ENCODE measurements at regions not wholly inside any gene's neighbourhood (a gene's known extent, or its start where the extent isn't known, plus 50 kb on each side); places are given as distances from the start of the nearest gene placed in this dataset.

DNA sequence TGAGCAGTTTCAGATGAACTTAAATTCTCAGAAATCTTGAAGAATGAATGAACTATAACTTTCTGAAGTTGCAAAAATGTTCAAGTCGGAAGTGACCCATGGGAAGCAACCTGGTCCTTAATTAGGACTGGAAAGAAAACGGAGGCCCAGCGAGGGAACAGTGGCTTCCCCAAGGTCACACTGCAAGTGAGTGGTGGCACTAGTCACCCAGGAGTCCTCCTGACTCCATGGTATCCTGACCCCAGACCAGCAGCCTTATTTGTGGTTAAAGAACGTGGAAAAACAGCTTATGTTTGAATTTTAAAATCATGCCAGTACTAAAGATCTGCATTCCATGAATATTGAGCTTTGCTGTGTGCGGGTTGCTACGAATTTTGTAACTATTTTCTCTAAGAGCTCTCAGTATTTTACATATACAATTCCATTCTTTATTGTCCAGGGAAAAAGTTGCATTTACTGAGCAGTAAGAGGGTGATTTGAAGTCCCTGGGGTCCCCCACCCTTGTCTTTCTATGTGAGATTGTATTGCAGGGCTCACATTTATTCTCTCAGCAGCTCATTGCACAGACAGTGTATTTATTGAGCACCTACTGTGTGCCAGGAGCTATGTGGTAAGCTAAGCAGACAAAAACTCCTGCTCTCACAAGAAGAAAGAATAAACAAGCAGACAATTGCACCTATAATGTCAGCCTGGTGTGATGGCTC lies 61.6 kb upstream of the ATP5PO start:
- peak; percentile 48 for FAIRE-seq
- DNase-seq (ENCODE audit: insufficient read length), result no peak
- TF ChIP-seq POLR2A (IDR thresholded peaks at IDR 0.05; ENCODE audit: low read depth, low read length), result no peak
- no peak for TF ChIP-seq POLR2AphosphoS5 (IDR thresholded peaks at IDR 0.05; ENCODE audit: low read depth, low read length)
- no peak for TF ChIP-seq TAF1 (IDR thresholded peaks at IDR 0.05; ENCODE audit: borderline replicate concordance, low read depth, low read length)

DNA sequence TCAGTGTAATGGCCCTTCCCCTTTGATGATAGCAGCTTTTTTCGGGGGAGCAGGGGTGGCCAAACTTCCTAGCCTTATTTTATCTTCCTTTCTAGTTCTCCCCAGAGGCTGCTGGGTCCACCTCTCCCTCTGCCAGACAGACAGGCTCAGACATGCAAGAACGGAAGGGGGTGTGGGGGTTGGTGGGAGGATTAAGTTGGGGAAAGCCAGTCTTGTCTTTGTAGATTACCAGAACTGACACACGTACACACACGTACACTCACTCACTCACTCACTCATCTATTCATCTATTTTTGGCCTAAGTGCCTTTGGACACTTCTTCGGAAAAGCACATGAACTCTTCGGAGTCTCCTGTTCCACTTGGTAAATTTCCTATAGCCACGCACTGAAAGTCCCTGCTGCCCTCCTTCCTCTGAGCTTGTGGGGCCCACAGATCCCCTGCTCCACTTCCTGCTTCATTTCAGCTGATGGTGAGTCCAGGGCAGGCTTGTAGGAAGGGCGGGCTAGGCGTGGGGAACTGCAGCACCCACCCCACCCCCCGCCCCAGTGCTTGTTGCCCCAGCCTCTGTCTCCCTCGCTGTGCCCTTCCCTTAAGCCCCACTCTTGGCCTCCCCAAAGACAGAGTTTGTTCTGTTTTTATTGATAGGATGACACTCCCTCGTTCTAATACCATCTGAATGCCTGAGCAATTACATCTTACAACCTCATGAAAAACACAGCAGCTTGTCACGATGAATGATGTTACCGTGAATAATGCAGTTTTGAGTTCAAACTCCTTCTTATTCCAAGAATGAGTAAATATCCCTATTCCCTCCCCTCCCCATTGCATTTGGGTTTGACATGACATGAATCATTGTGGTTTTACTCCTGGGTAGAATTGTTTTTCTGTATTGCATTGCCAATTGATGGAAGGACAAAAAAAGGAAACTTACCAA lies 60.7 kb upstream of the ATP5PO start:
- no peak for TF ChIP-seq TAF1 (IDR thresholded peaks at IDR 0.05; ENCODE audit: borderline replicate concordance, low read depth, low read length)
- peak; percentile 65 for TF ChIP-seq POLR2A (IDR thresholded peaks at IDR 0.05; ENCODE audit: low read depth, low read length)
- DNase-seq (ENCODE audit: insufficient read length), result no peak
- no peak for FAIRE-seq

DNA sequence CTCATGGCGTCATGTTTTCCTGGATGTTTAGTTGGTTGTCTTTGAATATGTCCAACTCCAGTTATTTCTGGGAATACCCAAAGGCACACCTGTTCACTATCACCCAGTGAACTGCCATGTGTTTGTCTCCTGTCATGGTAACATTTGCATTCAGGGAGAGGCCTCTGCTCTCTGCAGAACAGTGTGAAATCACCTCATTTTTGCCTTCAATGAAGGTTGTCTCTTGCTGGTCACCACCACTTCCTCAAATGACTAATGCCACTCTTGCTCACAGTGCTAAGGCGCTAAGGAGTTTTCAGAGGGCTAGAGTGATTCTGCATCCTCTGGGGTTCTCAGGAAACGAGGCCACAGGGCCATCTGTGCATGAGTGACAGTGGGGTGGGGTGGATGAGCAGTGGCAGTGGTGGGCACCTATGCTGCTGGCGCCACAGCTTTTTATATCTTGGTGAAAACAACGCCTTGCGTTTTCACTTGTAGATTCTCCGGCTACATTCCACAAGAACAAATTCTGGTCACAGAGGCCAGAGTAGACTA lies 60.0 kb upstream of the ATP5PO start:
- peak; percentile 55 for DNase-seq (ENCODE audit: insufficient read length)
- TF ChIP-seq POLR2A (IDR thresholded peaks at IDR 0.05; ENCODE audit: low read depth, low read length) (peak; percentile 57; the same call in 1 of the 2 replicates), POLR2AphosphoS5 (IDR thresholded peaks at IDR 0.05; ENCODE audit: low read depth, low read length) (peak; percentile 71), TAF1 (IDR thresholded peaks at IDR 0.05; ENCODE audit: borderline replicate concordance, low read depth, low read length) (no peak)
- peak; percentile 98 for FAIRE-seq

DNA sequence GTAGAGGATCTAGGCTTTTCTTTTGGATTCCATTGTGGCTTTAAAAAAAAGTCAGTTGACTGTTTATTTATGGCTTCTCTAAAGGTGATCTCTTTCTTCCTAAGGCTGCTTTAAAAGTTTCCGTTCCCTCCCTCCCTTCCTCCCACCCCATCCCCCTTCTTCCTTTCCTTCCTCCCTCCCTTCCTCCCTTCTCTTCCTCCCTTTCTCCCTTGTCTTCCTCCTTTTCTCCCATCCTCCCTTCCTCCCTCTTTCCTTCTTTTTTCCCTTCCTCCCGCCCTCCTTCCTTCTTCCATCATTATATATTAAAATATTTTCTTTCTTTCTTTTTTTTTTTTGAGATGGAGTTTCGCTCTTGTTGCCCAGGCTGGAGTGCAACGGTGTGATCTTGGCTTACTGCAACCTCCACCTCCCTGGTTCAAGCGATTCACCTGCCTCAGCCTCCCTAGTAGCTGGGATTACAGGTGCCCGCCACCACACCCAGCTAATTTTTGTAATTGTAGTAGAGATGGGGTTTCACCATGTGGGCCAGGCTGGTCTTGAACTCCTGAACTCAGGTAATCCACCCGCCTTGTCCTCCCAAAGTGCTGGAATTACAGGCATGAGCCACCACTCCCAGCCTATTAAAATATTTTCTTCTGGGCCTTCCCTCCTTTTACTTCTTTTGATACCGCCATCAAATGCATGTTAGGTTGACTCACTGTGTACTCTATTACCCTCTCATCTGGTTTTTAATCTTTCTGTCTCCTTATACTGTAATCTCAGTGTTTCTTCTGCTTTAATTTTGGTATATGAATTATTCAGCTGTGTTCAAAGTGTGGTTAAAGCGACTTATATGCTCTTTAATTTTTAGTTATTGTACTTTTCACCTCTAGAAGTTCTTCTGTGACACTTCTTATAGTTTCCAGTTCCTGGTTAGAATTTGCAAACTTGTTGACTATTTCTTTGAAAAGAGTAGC lies 59.2 kb upstream of the ATP5PO start:
- no peak for DNase-seq (ENCODE audit: insufficient read length)
- TF ChIP-seq POLR2AphosphoS5 (IDR thresholded peaks at IDR 0.05; ENCODE audit: low read depth, low read length) (no peak), POLR2A (IDR thresholded peaks at IDR 0.05; ENCODE audit: low read depth, low read length) (no peak), TAF1 (IDR thresholded peaks at IDR 0.05; ENCODE audit: borderline replicate concordance, low read depth, low read length) (no peak)
- no peak for FAIRE-seq

DNA sequence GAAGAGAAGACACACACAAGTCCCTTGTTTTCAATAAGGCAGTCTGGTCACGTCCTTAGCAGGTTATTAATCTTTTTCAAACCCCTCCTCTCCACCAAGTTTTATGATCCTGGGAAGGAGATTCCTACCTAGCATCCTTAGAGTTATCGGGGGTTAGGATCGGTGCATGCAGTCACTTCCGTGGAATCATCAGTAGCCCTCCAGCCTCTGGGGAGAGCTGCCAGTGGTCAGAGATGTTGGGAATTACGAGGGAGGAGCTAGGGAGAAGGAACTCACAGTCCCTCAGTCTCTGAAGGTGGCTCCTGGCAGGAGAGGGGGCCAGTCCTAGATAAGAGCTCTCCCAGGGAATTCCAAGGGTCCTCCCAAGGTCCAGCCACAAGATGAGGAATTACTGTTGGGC lies 57.7 kb upstream of the ATP5PO start:
- DNase-seq (ENCODE audit: insufficient read length) (no peak), FAIRE-seq (no peak)
- no peak for TF ChIP-seq TAF1 (IDR thresholded peaks at IDR 0.05; ENCODE audit: borderline replicate concordance, low read depth, low read length)
- no peak for TF ChIP-seq POLR2AphosphoS5 (IDR thresholded peaks at IDR 0.05; ENCODE audit: low read depth, low read length)
- TF ChIP-seq POLR2A (IDR thresholded peaks at IDR 0.05; ENCODE audit: low read depth, low read length), result no peak

DNA sequence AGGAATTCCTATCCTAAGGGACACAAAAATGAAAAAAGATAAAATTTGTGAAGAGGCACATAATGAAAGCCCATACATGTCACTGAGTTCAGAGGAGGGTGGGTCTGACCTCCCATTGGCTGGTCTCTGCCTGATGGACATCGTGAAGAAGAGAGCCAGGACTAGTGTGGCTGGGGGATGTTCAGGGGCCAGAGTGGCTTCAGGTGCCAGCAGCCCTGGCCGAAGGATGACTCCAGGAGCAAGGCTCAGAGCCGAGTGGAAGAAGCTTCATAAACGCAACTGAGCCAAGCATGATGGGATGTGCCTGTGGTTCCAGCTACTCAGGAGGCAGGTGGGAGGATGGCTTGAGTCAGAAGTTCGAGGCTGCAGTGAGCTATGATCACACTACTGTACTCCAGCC lies 56.9 kb upstream of the ATP5PO start:
- FAIRE-seq (peak; percentile 27), DNase-seq (ENCODE audit: insufficient read length) (no peak)
- no peak for TF ChIP-seq TAF1 (IDR thresholded peaks at IDR 0.05; ENCODE audit: borderline replicate concordance, low read depth, low read length)
- TF ChIP-seq POLR2AphosphoS5 (IDR thresholded peaks at IDR 0.05; ENCODE audit: low read depth, low read length), result no peak
- TF ChIP-seq POLR2A (IDR thresholded peaks at IDR 0.05; ENCODE audit: low read depth, low read length), result no peak

DNA sequence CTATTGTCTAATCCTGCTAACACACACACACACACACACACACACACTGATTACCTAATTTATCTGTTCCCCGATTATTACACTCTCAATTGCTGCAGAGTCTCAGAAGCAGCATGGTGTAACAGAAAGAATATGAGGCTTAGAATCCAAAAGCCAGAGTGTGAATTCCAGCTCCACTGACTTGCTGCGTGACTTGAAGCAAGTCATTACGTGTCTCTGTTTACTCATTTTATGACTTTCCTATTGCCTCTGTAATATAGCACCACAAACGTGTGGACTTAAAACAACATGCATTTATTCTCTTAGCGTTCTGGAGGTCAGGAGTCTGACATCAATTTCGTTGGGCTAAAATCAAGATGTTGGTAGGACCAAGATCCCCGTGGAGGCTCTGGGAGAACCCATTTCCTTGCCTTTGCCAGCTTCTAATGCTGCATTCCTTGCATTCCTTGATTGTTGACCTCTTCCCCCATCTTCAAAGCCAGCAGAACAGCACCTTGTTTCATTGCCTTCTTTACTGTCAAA lies 55.9 kb upstream of the ATP5PO start:
- FAIRE-seq, result no peak
- no peak for DNase-seq (ENCODE audit: insufficient read length)
- no peak for TF ChIP-seq TAF1 (IDR thresholded peaks at IDR 0.05; ENCODE audit: borderline replicate concordance, low read depth, low read length)
- no peak for TF ChIP-seq POLR2AphosphoS5 (IDR thresholded peaks at IDR 0.05; ENCODE audit: low read depth, low read length)

DNA sequence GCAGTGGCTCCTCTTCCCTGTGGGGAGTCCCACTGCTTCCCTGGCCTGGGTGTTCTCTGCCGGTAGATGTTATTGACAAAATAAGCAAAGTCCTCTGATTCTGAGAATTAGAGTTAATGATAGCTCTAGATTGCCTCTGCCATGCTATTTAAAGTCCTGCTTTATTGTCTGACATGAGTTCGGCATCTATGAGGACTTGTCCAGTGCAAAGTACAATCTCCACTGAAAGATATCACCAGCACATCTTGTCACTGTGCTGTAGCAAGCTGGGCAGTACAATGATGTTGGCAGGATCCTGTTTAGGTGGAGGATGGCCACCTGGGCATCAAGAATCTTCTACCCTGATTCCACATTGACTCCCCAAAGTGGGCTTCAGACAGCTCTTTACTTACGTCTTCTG lies 54.0 kb upstream of the ATP5PO start:
- no peak for TF ChIP-seq TAF1 (IDR thresholded peaks at IDR 0.05; ENCODE audit: borderline replicate concordance, low read depth, low read length)
- no peak for TF ChIP-seq POLR2AphosphoS5 (IDR thresholded peaks at IDR 0.05; ENCODE audit: low read depth, low read length)
- TF ChIP-seq POLR2A (IDR thresholded peaks at IDR 0.05; ENCODE audit: low read depth, low read length), result no peak
- FAIRE-seq (no peak), DNase-seq (ENCODE audit: insufficient read length) (no peak)

DNA sequence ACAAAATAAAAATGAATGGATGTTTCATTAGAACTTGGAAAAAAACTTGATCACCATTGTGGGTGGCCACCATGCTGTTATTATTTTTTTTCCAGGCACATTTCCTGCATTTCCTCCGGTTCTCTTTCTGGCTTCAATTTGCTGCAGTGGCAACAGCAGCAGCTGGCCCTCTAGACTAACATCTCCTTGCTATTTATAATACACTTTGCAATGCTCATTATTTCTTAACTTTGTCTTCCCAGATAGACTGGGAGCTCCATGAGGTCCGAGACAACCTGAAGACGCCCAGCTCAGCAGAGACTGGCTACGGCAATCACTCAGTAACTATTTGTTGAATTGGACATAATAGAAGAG lies 53.4 kb upstream of the ATP5PO start:
- FAIRE-seq (no peak), DNase-seq (ENCODE audit: insufficient read length) (no peak)
- TF ChIP-seq POLR2A (IDR thresholded peaks at IDR 0.05; ENCODE audit: low read depth, low read length) (no peak), POLR2AphosphoS5 (IDR thresholded peaks at IDR 0.05; ENCODE audit: low read depth, low read length) (no peak), TAF1 (IDR thresholded peaks at IDR 0.05; ENCODE audit: borderline replicate concordance, low read depth, low read length) (no peak)

DNA sequence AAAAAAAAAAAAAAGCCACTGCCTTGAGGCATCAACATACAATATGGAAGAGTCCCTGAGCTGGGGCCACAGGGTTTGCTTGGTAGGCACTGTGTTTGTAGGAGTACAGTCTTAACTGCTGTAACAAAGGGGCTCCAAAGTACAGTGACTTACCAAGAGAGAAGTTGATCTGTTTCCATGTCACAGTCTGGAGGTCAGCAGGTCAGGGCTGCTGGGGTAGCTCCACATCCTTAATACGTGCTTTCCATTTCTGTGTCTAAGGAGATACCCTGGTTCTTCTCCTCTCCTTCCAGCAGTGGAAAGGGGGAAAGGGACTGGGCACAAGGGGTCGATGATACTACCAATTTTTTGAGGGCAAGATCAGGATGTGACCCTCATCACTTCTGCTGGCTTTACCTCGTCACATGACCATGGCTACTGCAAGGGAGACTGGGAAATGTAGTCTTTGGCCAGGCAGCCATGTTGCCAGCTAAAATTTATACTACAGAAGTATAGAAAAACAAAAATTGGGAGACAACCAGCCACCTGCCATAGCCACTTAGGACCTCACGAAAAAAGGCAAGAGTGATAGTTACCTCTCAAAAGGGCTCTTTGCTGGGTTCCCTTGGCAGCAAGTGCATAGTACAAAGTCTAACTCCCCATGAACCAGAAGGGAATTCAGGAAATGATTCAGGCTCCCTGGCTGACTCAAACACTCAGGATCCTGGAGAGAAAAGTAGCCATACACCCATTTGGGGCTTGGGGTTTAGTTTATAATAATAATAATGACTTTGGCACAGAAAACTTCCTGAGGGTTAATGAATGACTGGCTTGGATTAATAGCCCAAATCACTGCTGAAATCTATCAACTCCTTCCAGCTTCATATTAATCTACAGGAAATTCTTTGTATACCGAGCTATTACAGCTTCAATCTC lies 52.7 kb upstream of the ATP5PO start:
- TF ChIP-seq POLR2AphosphoS5 (IDR thresholded peaks at IDR 0.05; ENCODE audit: low read depth, low read length) (no peak), POLR2A (IDR thresholded peaks at IDR 0.05; ENCODE audit: low read depth, low read length) (no peak), TAF1 (IDR thresholded peaks at IDR 0.05; ENCODE audit: borderline replicate concordance, low read depth, low read length) (no peak)
- FAIRE-seq, result peak; percentile 82
- no peak for DNase-seq (ENCODE audit: insufficient read length)
